ENCODE measurements at regions not wholly inside any gene's neighbourhood (a gene's known extent, or its start where the extent isn't known, plus 50 kb on each side); places are given as distances from the start of the nearest gene placed in this dataset.

- TF ChIP-seq REST (IDR thresholded peaks at IDR 0.05; ENCODE audit: low read depth): no peak
- no peak for TF ChIP-seq SIN3A (IDR thresholded peaks at IDR 0.05; ENCODE audit: low read depth)
- no peak for TF ChIP-seq RAD21 (IDR thresholded peaks at IDR 0.05; ENCODE audit: low read depth)
- no peak for TF ChIP-seq ZBTB33 (IDR thresholded peaks at IDR 0.05; ENCODE audit: extremely low read depth, insufficient replicate concordance, low read length)
Observed at GRCh38 chr18:22695674-22696073, 237.5 kb upstream of the RBBP8 start (continued).

DNA sequence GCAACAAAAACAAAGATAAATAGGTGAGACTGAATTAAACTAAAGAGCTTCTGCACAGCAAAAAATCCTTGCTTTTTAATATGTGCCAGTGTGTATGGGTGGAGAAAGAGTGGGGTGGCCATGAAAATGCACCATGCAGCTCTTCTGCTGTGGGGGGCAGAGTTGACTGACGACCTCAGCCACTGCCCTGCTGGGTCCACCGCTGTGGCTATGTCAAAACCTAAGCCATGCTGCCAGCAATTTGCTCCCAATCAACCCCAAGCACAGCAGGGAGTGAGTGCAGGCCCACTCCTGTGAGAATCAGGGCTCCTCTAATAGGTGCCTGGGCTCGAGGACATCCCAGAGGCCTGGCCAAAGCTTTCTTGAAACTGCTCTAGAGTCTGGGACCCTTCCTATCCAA, 235.6 kb upstream of the RBBP8 start:
- Histone ChIP-seq H3K4me3 (replicated peaks in 1 of 2; ENCODE audit: low read depth in 1 of 2, low read length in 2 of 2) (no peak overlapping the region), H3K27ac (ENCODE audit: low read depth, low read length) (no peak overlapping the region), H4K20me1 (ENCODE audit: insufficient read depth) (no peaks in the 10 kb centered on the region), H3K36me3 (ENCODE audit: control insufficient read depth in 1 of 2, insufficient read depth in 2 of 2, low read length in 2 of 2) (no peaks in the 10 kb centered on the region), H3K4me1 (ENCODE audit: control insufficient read depth in 1 of 2, insufficient read depth in 2 of 2, low read length in 2 of 2) (peaks cover 2 to 12% of the 10 kb centered on the region in 2 experiments), H2AFZ (ENCODE audit: low read depth, low read length, poor library complexity, severe bottlenecking) (no peak overlapping the region), H3K4me2 (ENCODE audit: low read length) (no peak overlapping the region), H3K9me3 (ENCODE audit: control insufficient read depth in 1 of 2, insufficient read depth in 1 of 2, low read depth in 1 of 2, low read length in 2 of 2) (no peaks in the 10 kb centered on the region), H3K9ac (ENCODE audit: low read length) (no peak overlapping the region), H3K27me3 (ENCODE audit: insufficient read depth, low read length) (no peaks in the 10 kb centered on the region), H3K79me2 (ENCODE audit: insufficient read depth, low read length) (no peaks in the 10 kb centered on the region), H3K9me2 (ENCODE audit: insufficient read depth) (no peaks in the 10 kb centered on the region)
- ATAC-seq: no peak
- BruUV-seq (replicated peaks): no TSS peak
- RAD21 ChIA-PET (ENCODE audit: low non-redundant PET in 1 of 2, low total read pairs in 2 of 2, uncharacterized antibody in 2 of 2, unreplicated experiment in 2 of 2): no interaction called here
- TF ChIP-seq EGR1 (IDR thresholded peaks at IDR 0.05; ENCODE audit: low read depth) (no peak), TCF7L2 (IDR thresholded peaks at IDR 0.05; ENCODE audit: borderline replicate concordance, extremely low read depth, insufficient read depth, insufficient read length) (no peak), SRF (IDR thresholded peaks at IDR 0.05; ENCODE audit: low read depth) (no peak), ZBTB33 (IDR thresholded peaks at IDR 0.05; ENCODE audit: extremely low read depth, insufficient replicate concordance, low read length) (no peak), YY1 (IDR thresholded peaks at IDR 0.05; ENCODE audit: extremely low read depth, insufficient replicate concordance, low read depth, low read length) (no peak), ZNF274 (IDR thresholded peaks at IDR 0.05; ENCODE audit: low read depth, low read length) (no peak), EZH2phosphoT487 (IDR thresholded peaks at IDR 0.05; ENCODE audit: borderline replicate concordance) (no peak), RAD21 (IDR thresholded peaks at IDR 0.05; ENCODE audit: low read depth) (no peak), SIN3A (IDR thresholded peaks at IDR 0.05; ENCODE audit: low read depth) (no peak), CEBPB (IDR thresholded peaks at IDR 0.05; ENCODE audit: low read depth) (no peak), EZH2 (IDR thresholded peaks at IDR 0.05) (no peak), CBX3 (IDR thresholded peaks at IDR 0.05; ENCODE audit: low read depth) (no peak)
- POLR2A ChIA-PET: no interaction called here
- intact Hi-C loops (cut with micrococcal nuclease): no loop called here
- no peak for DNase-seq (ENCODE audit: low read depth, low spot score)
- CTCF ChIA-PET: no interaction called here

All from HCT116 (cell line).